H9 (cell line): ENCODE measurements at regions not wholly inside any gene's neighbourhood (a gene's known extent, or its start where the extent isn't known, plus 50 kb on each side); places are given as distances from the start of the nearest gene placed in this dataset.

ENCODE experiments used
- DNase-seq: peaks from one replicate; pipeline ENCODE4 v3.0.0-alpha.2; 2017
- H2AFZ ChIP-seq: one replicate; pipeline ENCODE4 v1.6.1; 2013; ENCODE audit warnings: mild to moderate bottlenecking, low read length, control low read depth, moderate library complexity
- H2AK5ac ChIP-seq: 2 replicates; pipeline ENCODE4 v1.6.1; 2013; ENCODE audit warnings: low read length, control low read depth, mixed read lengths; ENCODE audit not compliant: insufficient read length
- H2BK120ac ChIP-seq: one replicate; pipeline ENCODE4 v1.6.1; 2013; ENCODE audit warnings: low read depth, mild to moderate bottlenecking, low read length, control low read depth, inconsistent platforms; ENCODE audit not compliant: poor library complexity, severe bottlenecking
- H2BK12ac ChIP-seq: 2 replicates; pipeline ENCODE4 v1.6.1; 2013; ENCODE audit warnings: low read length, control low read depth, mixed read lengths, low read depth; ENCODE audit not compliant: insufficient read length
- H2BK15ac ChIP-seq: 2 replicates; pipeline ENCODE4 v1.6.1; 2013; ENCODE audit warnings: low read depth, low read length, control low read depth
- H2BK20ac ChIP-seq: one replicate; pipeline ENCODE4 v1.6.1; 2013; ENCODE audit warnings: low read depth, mild to moderate bottlenecking, low read length, control low read depth, inconsistent platforms; ENCODE audit not compliant: poor library complexity, severe bottlenecking
- H2BK5ac ChIP-seq: 2 replicates; pipeline ENCODE4 v1.6.1; 2013; ENCODE audit warnings: low read length, control low read depth, mixed read lengths; ENCODE audit not compliant: insufficient read length
- H3K14ac ChIP-seq: 2 replicates; pipeline ENCODE4 v1.6.1; 2013; ENCODE audit warnings: low read length, control low read depth; ENCODE audit not compliant: insufficient read depth
- H3K18ac ChIP-seq: 2 replicates; pipeline ENCODE4 v1.6.1; 2013; ENCODE audit warnings: low read depth, mild to moderate bottlenecking, mixed read lengths, low read length, control low read depth; ENCODE audit not compliant: insufficient read length
- H3K23ac ChIP-seq: 2 replicates; pipeline ENCODE4 v1.6.1; 2013; ENCODE audit warnings: low read length, control low read depth, mixed read lengths, low read depth; ENCODE audit not compliant: insufficient read length
- H3K23me2 ChIP-seq: 2 replicates; pipeline ENCODE4 v1.6.1; 2013; ENCODE audit warnings: low read depth, mild to moderate bottlenecking, mixed read lengths, low read length, control low read depth; ENCODE audit not compliant: insufficient read length, poor library complexity, severe bottlenecking
- H3K27ac ChIP-seq: 2 replicates; pipeline ENCODE4 v1.5.1; 2013; ENCODE audit warnings: low read length, control low read depth, mixed read lengths, low read depth; ENCODE audit not compliant: insufficient read length
- H3K27me3 ChIP-seq: 2 replicates; pipeline ENCODE4 v1.6.1; 2013; ENCODE audit warnings: low read length, control low read depth, inconsistent platforms; ENCODE audit not compliant: insufficient read depth
- H3K4ac ChIP-seq: 2 replicates; pipeline ENCODE4 v1.6.1; 2013; ENCODE audit warnings: low read depth, mild to moderate bottlenecking, control low read depth, inconsistent platforms, low read length, moderate library complexity
- H3K4me1 ChIP-seq: 2 replicates; pipeline ENCODE4 v1.6.1; 2013; ENCODE audit warnings: low read length, control low read depth, inconsistent platforms; ENCODE audit not compliant: insufficient read depth
- H3K4me2 ChIP-seq: 2 replicates; pipeline ENCODE4 v1.6.1; 2013; ENCODE audit warnings: low read length, control low read depth, mixed read lengths; ENCODE audit not compliant: insufficient read length, insufficient read depth
- H3K56ac ChIP-seq: 2 replicates; pipeline ENCODE4 v1.6.1; 2013; ENCODE audit warnings: low read depth, mild to moderate bottlenecking, mixed read lengths, low read length, control low read depth; ENCODE audit not compliant: insufficient read length
- H3K79me1 ChIP-seq: 2 replicates; pipeline ENCODE4 v1.6.1; 2013; ENCODE audit warnings: low read depth, mild to moderate bottlenecking, moderate library complexity, low read length, control low read depth, inconsistent platforms; ENCODE audit not compliant: insufficient read depth, poor library complexity, severe bottlenecking
- H3K79me2 ChIP-seq: 2 replicates; pipeline ENCODE4 v1.6.1; 2013; ENCODE audit warnings: low read length, control low read depth, inconsistent platforms; ENCODE audit not compliant: insufficient read depth
- H3K9ac ChIP-seq: 2 replicates; pipeline ENCODE4 v1.6.1; 2013; ENCODE audit warnings: low read length, control low read depth, mixed read lengths; ENCODE audit not compliant: insufficient read length; ENCODE audit errors: extremely low read depth
- H3K9me3 ChIP-seq: one replicate; pipeline ENCODE4 v1.6.1; 2013; ENCODE audit warnings: low read depth, low read length, inconsistent platforms; ENCODE audit not compliant: control insufficient read depth
- H3T11ph ChIP-seq: one replicate; pipeline ENCODE4 v1.6.1; 2013; ENCODE audit warnings: mild to moderate bottlenecking, low read length, control low read depth, inconsistent platforms
- H4K20me1 ChIP-seq: one replicate; pipeline ENCODE4 v1.6.1; 2013; ENCODE audit not compliant: control insufficient read depth, insufficient read length, insufficient read depth
- H4K5ac ChIP-seq: 2 replicates; pipeline ENCODE4 v1.6.1; 2013; ENCODE audit warnings: low read depth, mild to moderate bottlenecking, mixed read lengths, low read length, control low read depth; ENCODE audit not compliant: insufficient read length
- H4K8ac ChIP-seq: replicated peaks from 2 replicates; pipeline ENCODE4 v1.6.1; 2013; ENCODE audit warnings: low read length, control low read depth, mixed read lengths, low read depth; ENCODE audit not compliant: insufficient read length
- H4K91ac ChIP-seq: 2 replicates; pipeline ENCODE4 v1.6.1; 2013; ENCODE audit warnings: low read depth, mild to moderate bottlenecking, moderate library complexity, mixed read lengths, low read length, control low read depth; ENCODE audit not compliant: insufficient read length
- H3K27ac Mint-ChIP-seq, 3 experiments: 2 replicates in 2 of 3; 3 replicates in 1 of 3; pipeline ENCODE4 v1.8.0; 2020 to 2021; ENCODE audit warnings: mixed read lengths in 3 of 3, mild to moderate bottlenecking in 1 of 3, moderate library complexity in 1 of 3
- H3K27me3 Mint-ChIP-seq: 2 replicates; pipeline ENCODE4 v1.8.0; 2021; ENCODE audit warnings: low read depth, mild to moderate bottlenecking, moderate library complexity, mixed read lengths
- H3K36me3 Mint-ChIP-seq, 3 experiments: 2 replicates in 2 of 3; 3 replicates in 1 of 3; pipeline ENCODE4 v1.8.0; 2020 to 2021; ENCODE audit warnings: low read depth in 3 of 3, mixed read lengths in 3 of 3; ENCODE audit not compliant: insufficient read depth in 1 of 3
- H3K4me1 Mint-ChIP-seq, 2 experiments: 2 replicates each; pipeline ENCODE4 v1.8.0; 2020; ENCODE audit warnings: mixed read lengths in 2 of 2
- H3K4me3 Mint-ChIP-seq, 2 experiments: 2 replicates in 1 of 2; 3 replicates in 1 of 2; pipeline ENCODE4 v1.8.0; 2020 to 2021; ENCODE audit warnings: mild to moderate bottlenecking in 2 of 2, mixed read lengths in 2 of 2, moderate library complexity in 1 of 2
- H3K9me3 Mint-ChIP-seq, 2 experiments: 2 replicates in 1 of 2; 3 replicates in 1 of 2; pipeline ENCODE4 v1.8.0; 2020; ENCODE audit warnings: mild to moderate bottlenecking in 2 of 2, mixed read lengths in 2 of 2, moderate library complexity in 1 of 2
- CTCF ChIP-seq: fragments of 200-600 bp; sonication (generic); conservative IDR thresholded peaks from 3 replicates; pipeline ENCODE4 v1.8.0; 2021; ENCODE audit warnings: antibody characterized with exemption, mild to moderate bottlenecking

GRCh38 chr14:89521988-89522387, 105.0 kb upstream of the FOXN3 start:
- no peak overlapping the region for H3K18ac ChIP-seq
- H2BK15ac ChIP-seq: no peak overlapping the region
- no peak overlapping the region for H3T11ph ChIP-seq
- no peaks in the 10 kb centered on the region for H3K23me2 ChIP-seq
- peaks cover 4% of the 10 kb centered on the region for H3K79me1 ChIP-seq
- H3K14ac ChIP-seq: no peak overlapping the region
- H2AK5ac ChIP-seq: no peak overlapping the region
- no peak overlapping the region for H3K9ac ChIP-seq
- H4K5ac ChIP-seq: no peak overlapping the region
- H3K79me2 ChIP-seq: peaks cover 3% of the 10 kb centered on the region; the same call in 1 of the 2 replicates
- H3K27me3 Mint-ChIP-seq: no peaks in the 10 kb centered on the region
- H3K9me3 Mint-ChIP-seq: peaks cover 5 to 35% of the 10 kb centered on the region in 2 experiments; a peak in 4 of 5 replicates
- no peak overlapping the region for H2BK5ac ChIP-seq
- no peak for DNase-seq
- H3K36me3 Mint-ChIP-seq: peaks cover 16 to 40% (median 26%) of the 10 kb centered on the region in 3 experiments
- no peak for TF ChIP-seq CTCF
- H4K91ac ChIP-seq: no peak overlapping the region
- H4K8ac ChIP-seq: no peak overlapping the region
- H3K4me1 Mint-ChIP-seq: peaks cover 11 to 19% of the 10 kb centered on the region in 2 experiments
- no peak overlapping the region for H3K27ac Mint-ChIP-seq
- H3K23ac ChIP-seq: no peak overlapping the region
- H2BK120ac ChIP-seq: no peak overlapping the region
- H3K9me3 ChIP-seq: no peaks in the 10 kb centered on the region
- no peak overlapping the region for H3K4ac ChIP-seq
- no peak overlapping the region for H3K4me2 ChIP-seq
- H3K4me1 ChIP-seq: no peaks in the 10 kb centered on the region
- no peak overlapping the region for H2BK20ac ChIP-seq
- no peak overlapping the region for H3K4me3 Mint-ChIP-seq
- H3K56ac ChIP-seq: no peak overlapping the region
- H2BK12ac ChIP-seq: no peak overlapping the region
- H4K20me1 ChIP-seq: no peaks in the 10 kb centered on the region
- no peaks in the 10 kb centered on the region for H3K27me3 ChIP-seq
- no peak overlapping the region for H3K27ac ChIP-seq
- H2AFZ ChIP-seq: no peak overlapping the region
